NCI-H82 treated with DMSO at 0.1 percent for 48 hours (cell line): ENCODE measurements at regions not wholly inside any gene's neighbourhood (a gene's known extent, or its start where the extent isn't known, plus 50 kb on each side); places are given as distances from the start of the nearest gene placed in this dataset.
"Not testable (repeated sequence)": the region's sequence is repeated elsewhere in the genome, so short reads cannot be mapped to it uniquely, and the experiment has no call there.

Experiments
- DNase-seq: peaks from one replicate; lab custom pipeline; 2025; ENCODE audit not compliant: unreplicated experiment; lab: John Stamatoyannopoulos, UW

DNA sequence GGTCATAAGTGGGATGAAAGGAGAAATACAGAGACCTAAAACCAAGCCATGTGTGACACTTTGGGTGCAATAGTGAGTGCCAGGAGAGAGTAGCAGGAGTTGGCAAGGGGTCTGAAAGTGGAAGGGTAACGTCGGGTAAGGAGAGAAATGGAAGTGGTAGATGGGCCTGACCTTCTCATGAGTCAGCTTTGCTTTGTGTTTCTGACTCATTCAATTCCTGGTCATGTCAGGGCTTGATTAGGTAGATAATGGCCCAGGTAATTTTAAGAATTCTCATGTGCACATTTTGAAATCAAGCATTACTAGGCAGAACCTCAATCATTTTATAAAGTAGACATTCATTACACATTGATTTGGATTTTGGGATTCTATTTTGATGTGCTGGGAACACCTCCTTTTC lies 262.5 kb downstream of the SOX2 start:
- DNase-seq: no peak

DNA sequence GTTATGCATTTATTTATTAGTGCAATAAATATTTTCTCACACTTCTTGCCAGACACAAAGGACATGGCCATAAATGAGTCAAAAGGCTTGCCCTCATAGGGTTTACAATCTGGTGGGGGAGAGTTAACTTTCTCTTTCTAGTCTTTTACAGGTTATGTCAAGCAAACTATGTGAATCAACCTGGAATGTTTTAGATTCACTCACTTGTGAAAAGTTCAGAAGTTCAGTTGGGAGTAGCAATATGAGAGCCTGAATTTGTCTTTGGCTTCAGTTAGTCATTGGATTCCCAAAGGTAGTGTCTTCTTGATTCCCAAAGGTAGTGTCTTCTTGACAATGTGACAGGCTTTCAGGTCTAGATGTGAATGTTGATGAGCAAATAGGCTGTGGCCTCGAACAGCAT lies 264.8 kb downstream of the SOX2 start:
- no peak for DNase-seq

DNA sequence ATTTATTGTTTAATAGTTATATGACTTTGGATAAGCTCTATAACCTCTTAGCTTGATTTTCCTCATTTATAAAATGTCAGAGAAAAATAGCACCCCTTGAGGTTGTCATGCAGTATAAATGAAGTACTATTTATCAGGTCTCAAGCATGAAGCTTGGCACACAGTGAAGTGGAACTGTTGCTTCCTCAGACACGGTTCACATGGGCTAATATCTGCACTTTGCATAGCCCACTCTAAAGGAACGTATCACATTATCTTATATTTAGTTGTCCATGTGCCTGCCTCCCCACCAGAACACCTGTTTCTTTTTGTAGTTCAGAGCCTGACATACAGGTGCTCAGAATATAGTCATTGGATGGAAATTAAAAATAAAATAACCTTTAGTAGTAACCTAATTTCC lies 273.7 kb downstream of the SOX2 start:
- DNase-seq: no peak

DNA sequence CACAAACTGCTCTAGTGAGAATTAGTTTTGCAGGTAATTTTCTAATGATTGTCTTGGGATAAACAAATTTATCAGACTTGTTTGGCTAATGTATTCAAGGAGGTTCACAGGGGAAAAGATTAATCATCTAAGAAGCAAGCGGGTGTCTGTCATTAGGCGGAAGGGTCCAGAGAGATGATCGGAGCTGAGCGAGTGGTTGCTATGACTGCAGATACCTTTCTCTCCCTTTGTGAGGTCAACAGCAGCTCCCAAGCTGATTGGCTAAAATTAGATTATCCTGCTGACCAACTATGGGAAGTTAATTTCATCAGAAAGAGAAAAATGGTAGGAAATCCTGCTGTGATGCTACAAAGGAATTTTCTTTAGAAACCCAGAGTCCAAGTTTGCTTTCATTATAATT lies 276.0 kb downstream of the SOX2 start:
- no peak for DNase-seq

DNA sequence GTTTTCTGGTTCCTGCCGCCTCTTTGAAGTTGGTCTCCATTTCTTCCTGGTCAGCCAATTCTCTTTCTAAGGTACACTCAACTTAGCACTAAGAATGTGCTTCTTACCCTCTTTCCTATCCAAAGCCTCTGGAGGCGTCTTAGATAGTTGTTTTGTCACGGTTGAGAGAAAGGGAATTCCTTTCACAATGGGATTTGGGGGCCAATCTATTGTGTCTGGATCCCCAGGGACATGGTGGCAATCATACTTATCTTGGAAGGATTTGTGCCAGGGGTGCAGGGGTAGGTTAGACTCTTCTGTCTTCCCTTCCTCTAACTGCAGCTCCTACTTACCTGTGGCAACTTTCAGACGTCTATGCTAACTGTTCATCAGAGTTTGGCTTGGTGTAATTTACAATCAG lies 287.1 kb downstream of the SOX2 start:
- no peak for DNase-seq

DNA sequence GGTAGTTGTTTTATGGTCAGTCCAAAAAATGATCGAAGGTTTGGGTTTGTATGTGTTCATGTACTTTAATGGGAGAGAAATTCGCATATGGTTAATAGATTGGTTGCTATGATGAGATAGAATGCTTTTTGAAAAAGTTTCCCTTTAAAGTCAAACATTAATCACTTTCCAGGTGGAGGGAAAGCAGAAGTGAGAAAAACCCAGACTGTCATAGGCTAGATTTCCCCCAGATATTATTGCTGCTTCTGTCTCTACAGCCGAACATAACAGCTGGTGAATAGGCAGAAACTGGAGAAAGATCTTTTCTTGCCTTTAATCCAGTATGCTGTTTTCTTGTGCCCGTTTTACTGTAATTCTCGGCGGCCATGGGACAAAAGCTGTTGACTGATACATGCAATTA lies 287.6 kb downstream of the SOX2 start:
- DNase-seq: no peak

DNA sequence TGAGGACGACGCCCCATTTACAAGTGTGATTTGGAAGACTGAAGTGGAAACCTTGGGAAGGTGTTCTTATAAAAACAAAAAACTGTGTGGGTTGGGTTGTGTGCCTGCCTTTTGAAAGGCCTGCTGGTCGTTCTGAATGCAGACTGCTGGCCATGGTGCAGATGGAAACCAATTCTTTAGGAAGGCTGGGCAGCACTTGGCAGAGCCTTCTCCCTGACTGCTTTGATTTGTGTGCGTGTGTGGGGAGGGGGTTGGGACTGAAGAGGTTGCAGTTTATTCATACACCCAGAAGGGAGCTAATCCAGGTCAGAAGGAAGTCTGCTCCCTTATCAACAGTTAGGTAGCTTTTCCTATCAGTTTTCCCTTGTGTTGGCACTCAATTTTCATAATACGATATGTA lies 288.7 kb downstream of the SOX2 start:
- no peak for DNase-seq

DNA sequence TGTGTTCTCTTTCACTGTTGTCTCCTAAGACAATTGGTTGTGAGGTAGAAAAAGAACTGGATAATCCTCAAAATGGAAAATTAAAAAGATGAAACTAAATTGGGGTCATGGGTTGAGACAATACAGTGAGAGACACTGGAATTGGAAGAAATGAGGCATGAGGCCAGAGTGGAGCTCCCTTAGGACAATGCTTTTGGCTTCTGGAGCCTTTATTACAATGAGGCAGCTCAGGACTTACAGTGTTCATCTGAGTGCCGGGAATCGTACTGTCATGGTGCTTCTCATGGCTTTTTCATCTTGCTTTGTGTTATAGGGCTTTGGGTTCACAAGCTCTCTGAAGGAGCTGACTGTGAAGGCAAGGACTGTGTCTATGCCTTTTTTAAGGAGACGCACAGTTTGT lies 293.5 kb downstream of the SOX2 start:
- no peak for DNase-seq

DNA sequence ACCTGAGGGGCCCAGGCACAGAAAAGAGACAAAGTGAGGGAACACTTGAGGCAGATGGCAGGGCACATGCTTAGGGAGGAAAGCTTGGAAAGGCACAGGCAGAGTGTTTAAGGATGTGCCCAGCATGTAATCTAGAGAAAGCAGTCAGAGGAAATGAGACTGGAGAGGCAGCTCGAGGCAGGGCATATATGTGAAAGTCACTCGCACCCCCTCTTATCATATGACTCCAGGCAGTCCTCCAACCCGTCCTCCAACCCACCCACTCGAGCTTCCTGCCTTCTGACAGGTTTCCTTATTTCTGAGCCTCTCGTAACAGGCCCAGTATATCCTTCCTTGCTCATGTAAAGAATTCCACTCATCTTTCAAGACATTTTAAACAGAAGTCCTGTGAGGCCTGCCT lies 294.0 kb downstream of the SOX2 start:
- DNase-seq: no peak

DNA sequence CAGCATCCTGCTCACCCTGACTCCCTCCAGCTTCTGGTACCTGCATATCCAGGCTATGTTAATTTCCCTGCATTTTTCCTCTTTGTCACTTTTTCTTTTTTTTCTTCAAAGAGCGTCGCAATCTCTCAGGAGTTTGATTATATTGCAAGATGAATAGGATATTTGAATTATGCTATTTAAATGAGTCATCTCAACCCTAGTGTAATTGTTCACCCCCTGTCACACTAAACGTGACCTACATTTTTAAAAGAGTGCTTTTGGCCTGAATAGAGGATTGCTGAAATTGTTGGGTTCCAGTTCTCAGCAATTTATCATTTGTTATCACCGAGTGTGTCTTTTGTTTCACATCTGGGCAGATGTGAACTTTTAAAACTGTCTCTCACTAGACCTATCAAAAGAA lies 294.7 kb downstream of the SOX2 start:
- DNase-seq: no peak

DNA sequence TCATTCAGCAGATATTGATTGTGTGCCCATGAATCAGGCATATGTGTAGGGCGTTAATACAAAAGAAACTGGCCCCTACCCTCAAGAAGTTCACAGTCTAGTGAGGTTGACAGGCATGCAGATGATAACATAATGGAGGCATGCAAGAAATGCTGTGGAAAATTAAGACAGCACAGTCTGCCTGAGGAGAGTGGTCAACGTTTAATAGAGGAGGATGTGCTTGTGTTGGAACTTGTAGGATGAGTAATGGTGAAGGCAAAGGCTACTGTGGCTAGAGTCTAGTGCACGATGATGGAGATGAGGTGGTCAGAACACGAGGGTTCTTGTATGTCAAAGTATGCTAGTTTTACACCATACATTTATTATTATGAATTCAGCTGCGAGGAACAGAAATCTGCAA lies 295.7 kb downstream of the SOX2 start:
- no peak for DNase-seq

DNA sequence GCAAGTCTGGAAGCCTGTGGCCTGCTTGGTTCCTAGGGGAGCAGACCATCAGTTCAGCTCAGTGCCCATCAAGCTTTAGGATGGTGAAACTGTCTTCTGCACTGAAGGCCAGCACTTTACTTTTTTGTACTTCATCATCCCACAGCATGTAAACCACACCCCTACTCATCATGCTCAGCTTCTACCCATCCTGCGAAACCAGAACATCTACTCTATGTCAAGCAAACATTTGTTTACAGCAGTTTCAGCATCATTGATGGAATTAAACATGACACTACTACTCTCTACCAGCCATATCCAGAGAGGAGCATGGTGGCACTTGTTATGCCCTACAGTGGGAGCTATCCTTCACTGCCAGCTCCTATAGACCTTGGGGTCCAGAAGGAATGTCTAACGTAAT lies 306.6 kb downstream of the SOX2 start:
- DNase-seq: no peak

DNA sequence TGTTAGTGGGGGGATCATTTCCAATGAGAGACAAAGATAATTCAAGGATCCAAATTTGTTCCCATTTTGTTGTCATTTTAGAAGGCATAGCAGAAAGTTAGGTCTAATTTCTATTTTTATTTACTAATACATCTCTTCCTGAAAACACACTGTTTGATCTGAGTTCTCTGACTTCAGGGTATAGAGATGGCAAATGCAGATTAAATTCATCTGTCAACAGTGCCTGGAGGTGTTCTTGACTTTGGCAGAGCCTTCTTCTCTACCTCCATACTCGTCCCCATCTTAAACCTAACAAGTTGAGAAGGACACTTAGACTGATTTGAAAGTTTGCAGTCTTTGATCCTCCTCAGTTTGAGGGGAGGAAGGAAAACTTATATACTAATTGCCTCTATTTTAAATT lies 308.2 kb downstream of the SOX2 start:
- DNase-seq: no peak

DNA sequence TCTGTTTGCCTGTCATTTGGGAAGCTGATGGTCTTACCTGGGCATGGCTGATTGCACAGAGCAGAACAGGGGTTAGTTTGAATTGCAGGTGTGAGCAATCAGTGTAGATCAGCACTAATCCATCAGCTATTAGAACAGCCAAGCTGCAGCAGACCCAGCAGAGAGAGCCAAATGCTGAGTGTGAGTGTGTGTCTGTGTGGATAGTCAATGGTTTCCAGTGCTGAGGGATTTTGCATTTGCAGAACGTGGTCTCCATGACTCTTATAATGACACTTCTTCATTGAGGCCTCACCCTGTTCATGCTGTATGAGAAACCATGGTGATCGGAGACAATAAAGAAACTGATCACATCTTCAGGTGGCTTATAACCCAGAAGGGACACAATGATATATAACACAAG lies 312.1 kb downstream of the SOX2 start:
- no peak for DNase-seq

DNA sequence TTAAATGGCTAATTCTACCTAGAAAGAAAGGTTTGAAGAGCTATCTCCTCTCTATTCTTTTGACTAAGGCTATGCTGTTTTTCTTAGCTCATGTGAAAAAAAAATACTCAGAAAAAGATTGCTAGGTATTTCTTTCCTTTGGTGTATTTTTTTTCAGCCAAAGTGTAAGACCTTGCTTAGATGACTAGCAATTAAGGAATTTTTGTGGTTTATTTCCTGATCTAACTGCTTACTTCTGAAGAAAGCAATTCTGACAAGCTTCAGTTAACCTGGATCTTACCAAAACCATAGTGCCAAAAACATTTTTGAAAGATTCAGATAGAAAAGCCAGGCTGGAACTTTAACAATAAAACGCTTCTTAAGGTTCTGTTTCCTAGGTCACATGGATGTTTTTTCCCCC lies 315.6 kb downstream of the SOX2 start:
- no peak for DNase-seq

DNA sequence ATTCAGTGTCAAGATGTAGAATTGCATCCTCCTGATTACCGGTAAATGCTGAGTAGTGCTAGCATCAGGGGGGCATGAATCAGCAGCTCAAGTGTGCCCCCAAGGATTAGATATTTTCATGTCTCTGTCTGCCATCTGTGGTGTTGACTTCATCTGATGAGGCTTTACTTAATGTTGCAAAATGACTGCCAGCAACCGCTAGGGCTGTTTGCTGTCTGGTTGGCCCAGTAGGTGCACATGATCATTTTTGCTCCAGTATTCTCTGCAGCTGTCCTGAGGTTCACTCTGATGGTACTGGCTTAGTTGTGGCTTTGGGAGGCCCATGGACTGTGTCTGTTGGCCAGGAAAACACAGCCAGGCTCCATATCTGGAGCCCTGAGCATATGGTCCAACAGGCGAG lies 316.4 kb downstream of the SOX2 start:
- DNase-seq: no peak

DNA sequence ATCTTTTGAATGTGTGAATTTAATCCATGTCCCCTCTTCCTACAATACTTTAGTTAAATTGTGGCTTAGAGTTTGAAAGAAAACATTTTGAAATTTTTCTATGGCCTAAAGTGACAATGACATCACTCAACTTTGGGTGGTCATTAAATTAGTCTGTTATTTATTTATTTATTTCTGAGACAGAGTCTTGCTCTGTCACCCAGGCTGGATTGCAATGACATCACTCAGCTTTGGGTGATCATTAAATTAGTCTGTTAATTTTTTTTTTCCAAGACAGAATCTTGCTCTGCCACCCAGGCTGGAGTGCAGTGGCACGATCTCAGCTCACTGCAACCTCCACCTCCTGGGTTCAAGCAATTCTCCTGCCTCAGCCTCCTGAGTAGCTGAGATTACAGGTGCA lies 322.5 kb downstream of the SOX2 start:
- not testable (repeated sequence) for DNase-seq

DNA sequence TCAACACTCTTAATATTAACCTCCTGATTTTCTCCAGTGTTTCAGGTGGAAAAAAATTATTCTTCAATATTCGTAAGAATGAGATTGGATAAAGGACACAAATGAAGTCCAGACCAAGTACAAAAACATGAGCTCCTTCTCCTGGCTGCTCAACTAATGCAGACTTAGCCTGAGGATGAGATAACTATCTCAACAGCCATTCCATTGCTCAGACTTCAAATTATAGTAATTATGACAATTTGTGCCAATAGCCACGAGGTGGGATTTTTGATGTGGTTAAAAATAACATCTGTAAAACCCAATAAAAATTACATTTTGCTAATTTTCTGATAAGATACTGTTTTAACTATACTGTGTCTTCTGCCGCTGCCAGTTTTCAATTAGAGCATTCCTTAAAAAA lies 323.6 kb downstream of the SOX2 start:
- no peak for DNase-seq

DNA sequence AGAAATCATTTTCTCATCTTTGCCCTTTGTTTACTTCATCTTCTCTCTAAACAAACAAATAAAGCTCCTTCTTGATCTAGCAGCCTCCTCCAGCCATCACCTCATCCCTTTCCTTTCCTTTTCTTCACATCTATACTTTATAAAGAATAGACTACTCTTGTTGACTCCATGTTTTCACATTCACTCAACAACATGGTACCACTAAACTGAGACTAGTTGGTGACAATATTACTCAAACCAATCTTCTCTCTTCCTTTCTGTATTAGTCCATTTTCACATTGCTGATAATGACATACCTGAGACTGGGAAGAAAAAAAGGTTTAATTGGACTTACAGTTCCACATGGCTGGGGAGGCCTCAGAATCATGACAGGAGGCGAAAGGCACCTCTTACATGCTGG lies 324.7 kb downstream of the SOX2 start:
- no peak for DNase-seq

DNA sequence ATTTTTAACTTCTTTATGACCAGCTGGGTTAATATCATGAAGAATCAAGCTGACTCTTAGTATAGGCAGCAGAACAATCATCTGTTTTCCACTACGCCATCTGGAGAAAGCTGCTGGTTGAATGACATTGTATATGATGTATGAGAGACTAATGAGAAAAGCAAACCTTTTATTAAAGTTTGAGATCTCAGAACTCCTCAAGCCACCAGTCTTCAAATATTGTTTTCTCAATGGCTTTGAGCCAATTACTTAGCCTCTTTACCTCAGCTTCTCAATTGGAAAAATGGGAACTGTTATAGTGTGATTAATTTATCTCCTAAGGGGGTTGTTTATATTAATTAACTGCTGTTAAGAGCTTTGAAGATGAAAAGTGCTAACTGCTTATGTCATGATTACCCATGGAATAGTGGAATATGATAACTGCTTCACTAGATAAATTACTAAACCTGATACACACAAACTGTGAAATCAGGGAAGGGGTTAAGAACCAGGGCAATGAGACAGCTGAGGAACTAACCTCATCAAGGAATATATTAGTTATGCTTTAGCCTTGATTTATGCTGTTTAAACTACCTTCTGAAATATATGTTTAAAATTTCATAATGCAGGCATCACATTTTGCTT lies 330.1 kb downstream of the SOX2 start:
- no peak for DNase-seq

DNA sequence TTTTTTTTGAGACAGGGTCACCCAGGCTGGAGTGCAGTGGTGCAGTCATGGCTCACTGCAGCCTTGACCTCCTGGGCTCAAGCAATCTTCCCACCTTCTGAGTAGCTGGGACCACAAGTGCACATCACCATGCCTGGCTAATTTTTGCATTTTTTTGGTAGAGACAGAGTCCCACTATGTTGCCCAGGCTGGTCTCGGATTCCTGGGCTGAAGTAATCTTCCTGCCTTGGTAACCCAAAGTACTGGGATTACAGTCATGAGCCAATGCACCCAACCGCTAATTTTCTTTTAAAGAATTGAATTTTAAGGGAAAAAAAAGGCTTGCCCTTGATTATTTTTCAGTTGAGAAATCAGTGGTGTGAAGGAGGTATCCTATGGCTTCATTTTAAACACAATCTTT lies 334.0 kb downstream of the SOX2 start:
- DNase-seq: no peak

DNA sequence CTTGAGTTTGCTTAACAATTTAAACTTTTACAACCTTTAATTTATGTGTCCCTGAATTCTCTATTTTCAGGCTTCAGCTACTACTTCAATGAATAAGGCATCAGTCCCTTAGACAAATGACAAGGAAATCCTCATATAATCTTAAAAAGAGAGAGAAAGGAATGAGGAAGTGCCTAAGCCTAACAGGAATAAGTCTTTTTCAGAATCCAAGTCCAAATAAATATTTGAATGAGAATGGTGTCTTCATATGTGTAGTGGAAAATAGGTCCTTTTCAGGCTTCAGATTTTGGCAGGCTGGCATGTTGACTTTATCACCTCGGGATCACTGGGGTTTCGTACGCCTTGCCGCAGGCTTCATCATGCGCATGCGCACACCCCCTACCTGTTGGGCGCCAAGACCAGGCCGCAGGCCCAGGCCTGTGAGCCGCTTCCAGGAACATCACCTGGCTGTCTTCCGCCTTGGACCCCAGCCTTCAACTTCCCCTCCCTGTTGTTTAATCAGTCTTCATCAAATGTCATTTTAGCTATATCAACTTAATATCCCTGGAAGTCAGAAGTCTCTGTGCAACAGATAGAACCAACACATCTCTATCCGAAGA lies 334.5 kb downstream of the SOX2 start:
- no peak for DNase-seq

DNA sequence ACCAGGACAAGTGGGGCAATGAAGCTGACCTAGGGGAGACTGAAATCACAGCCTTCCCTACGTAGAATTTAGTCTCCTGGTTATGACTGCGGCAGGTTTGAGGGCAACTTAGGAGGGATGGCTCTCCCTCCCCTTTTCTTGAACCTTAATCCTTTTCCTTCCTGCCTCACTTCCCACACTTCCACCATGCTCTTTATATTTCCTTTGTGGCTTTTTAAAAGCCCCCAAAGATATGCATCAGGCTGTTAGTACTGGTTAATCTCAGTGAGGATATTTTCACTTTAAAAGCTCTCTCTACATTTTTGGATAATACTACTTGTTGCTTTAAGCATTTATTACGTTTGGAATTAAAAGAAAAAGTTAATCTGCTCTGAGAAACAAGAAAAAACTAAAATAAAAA lies 339.2 kb downstream of the SOX2 start:
- no peak for DNase-seq
